OCI-LY3 (cell line): ENCODE measurements at regions not wholly inside any gene's neighbourhood (a gene's known extent, or its start where the extent isn't known, plus 50 kb on each side); places are given as distances from the start of the nearest gene placed in this dataset.

Experiments
- H2AFZ ChIP-seq: fragments of 200-600, 300-600 bp; shearing (Covaris generic); 2 replicates; pipeline ENCODE4 v1.6.0; 2014; ENCODE audit warnings: antibody characterized with exemption, low read depth, low read length
- H3K27ac ChIP-seq: fragments of 200-600, 300-600 bp; sonication (generic); 2 replicates; pipeline ENCODE4 v1.5.1; 2014; ENCODE audit warnings: mild to moderate bottlenecking, low read length, moderate library complexity, mixed read lengths
- H3K27me3 ChIP-seq: fragments of 200-600, 300-600 bp; sonication (generic); 2 replicates; pipeline ENCODE4 v1.6.1; 2014; ENCODE audit warnings: low read depth, low read length, mixed read lengths
- H3K36me3 ChIP-seq: fragments of 200-600, 300-600 bp; sonication (generic); replicated peaks from 2 replicates; pipeline ENCODE3; 2014; ENCODE audit warnings: low read depth, low read length, mixed read lengths
- H3K4me1 ChIP-seq: fragments of 300-600, 200-600 bp; sonication (generic); 2 replicates; pipeline ENCODE4 v1.6.1; 2014; ENCODE audit warnings: low read length, mixed read lengths
- H3K4me2 ChIP-seq: fragments of 200-600, 300-600 bp; sonication (generic); 2 replicates; pipeline ENCODE4 v1.6.1; 2014; ENCODE audit warnings: low read length, mixed read lengths
- H3K4me3 ChIP-seq: fragments of 300-600, 200-600 bp; sonication (generic); 2 replicates; pipeline ENCODE4 v1.5.1; 2014; ENCODE audit warnings: antibody characterized with exemption, mild to moderate bottlenecking, low read length, moderate library complexity
- H3K79me2 ChIP-seq: fragments of 300-600, 200-600 bp; shearing (Covaris generic); 2 replicates; pipeline ENCODE4 v1.6.1; 2014; ENCODE audit warnings: mild to moderate bottlenecking, low read length, mixed read lengths
- H3K9ac ChIP-seq: fragments of 300-600, 200-600 bp; shearing (Covaris generic); 2 replicates; pipeline ENCODE4 v1.6.0; 2014; ENCODE audit warnings: mild to moderate bottlenecking, low read length, moderate library complexity
- H3K9me3 ChIP-seq: fragments of 200-600, 300-600 bp; shearing (Covaris generic); 2 replicates; pipeline ENCODE4 v1.6.1; 2014; ENCODE audit warnings: low read length, mixed read lengths; ENCODE audit not compliant: insufficient read depth
- H4K20me1 ChIP-seq: fragments of 200-600, 300-600 bp; sonication (generic); 2 replicates; pipeline ENCODE4 v1.6.1; 2016; ENCODE audit warnings: low read length, mixed read lengths; ENCODE audit not compliant: insufficient read depth
- CTCF ChIP-seq: fragments of 200-600, 300-600 bp; sonication (generic); IDR thresholded peaks from 2 replicates; pipeline ENCODE4 v1.5.1; 2014; ENCODE audit warnings: antibody characterized with exemption, low read length, low read depth
- EZH2phosphoT487 ChIP-seq: fragments of 200-600 bp; shearing (Covaris generic); IDR thresholded peaks from 2 replicates; pipeline ENCODE4 v1.6.1; 2018; ENCODE audit warnings: antibody characterized with exemption, mixed run types, low read depth

- H3K79me2 ChIP-seq = no peaks in the 10 kb centered on the region
- no peak overlapping the region for H3K4me3 ChIP-seq
- no peak overlapping the region for H3K9ac ChIP-seq
- no peak overlapping the region for H2AFZ ChIP-seq
- no peak overlapping the region for H3K4me2 ChIP-seq
- no peak overlapping the region for H3K27ac ChIP-seq
- no peaks in the 10 kb centered on the region for H4K20me1 ChIP-seq
- peaks cover 7% of the 10 kb centered on the region for H3K4me1 ChIP-seq
- no peaks in the 10 kb centered on the region for H3K9me3 ChIP-seq
- H3K36me3 ChIP-seq = no peaks in the 10 kb centered on the region
- no peaks in the 10 kb centered on the region for H3K27me3 ChIP-seq
- TF ChIP-seq EZH2phosphoT487 (no peak), CTCF (no peak)
Observed at GRCh38 chr2:220302756-220303155, 675.3 kb downstream of the SLC4A3 start.

- Histone ChIP-seq H3K4me3 (no peak overlapping the region), H3K36me3 (peaks cover 3% of the 10 kb centered on the region), H2AFZ (no peak overlapping the region), H3K27ac (no peak overlapping the region), H3K9me3 (no peaks in the 10 kb centered on the region), H3K4me1 (peaks cover 29% of the 10 kb centered on the region), H4K20me1 (no peaks in the 10 kb centered on the region), H3K79me2 (no peaks in the 10 kb centered on the region), H3K9ac (no peak overlapping the region), H3K27me3 (no peaks in the 10 kb centered on the region), H3K4me2 (no peak overlapping the region)
- TF ChIP-seq CTCF = no peak
- no peak for TF ChIP-seq EZH2phosphoT487
Observed at GRCh38 chr2:220309215-220309614, 681.8 kb downstream of the SLC4A3 start.

GRCh38 chr2:220310451-220310861 is 683.0 kb downstream of the SLC4A3 start:
- Histone ChIP-seq H3K27me3 (no peaks in the 10 kb centered on the region), H3K4me1 (peaks cover 34% of the 10 kb centered on the region), H3K9ac (no peak overlapping the region)

More at GRCh38 chr2:220310451-220310861, 683.0 kb downstream of the SLC4A3 start:
- H3K4me2 ChIP-seq = no peak overlapping the region
- peaks cover 15% of the 10 kb centered on the region for H3K36me3 ChIP-seq
- no peak overlapping the region; the same call in 1 of the 2 replicates for H2AFZ ChIP-seq
- no peaks in the 10 kb centered on the region for H3K79me2 ChIP-seq
- peaks cover 7% of the 10 kb centered on the region; the same call in 1 of the 2 replicates for H3K9me3 ChIP-seq
- H3K4me3 ChIP-seq = no peak overlapping the region
- no peak overlapping the region for H3K27ac ChIP-seq
- no peaks in the 10 kb centered on the region for H4K20me1 ChIP-seq
- TF ChIP-seq CTCF (no peak), EZH2phosphoT487 (no peak)
